ENCODE measurements at regions not wholly inside any gene's neighbourhood (a gene's known extent, or its start where the extent isn't known, plus 50 kb on each side); places are given as distances from the start of the nearest gene placed in this dataset.
A peak's percentile ranks its signal among the peaks of the same experiment; 100 is the strongest.

DNA sequence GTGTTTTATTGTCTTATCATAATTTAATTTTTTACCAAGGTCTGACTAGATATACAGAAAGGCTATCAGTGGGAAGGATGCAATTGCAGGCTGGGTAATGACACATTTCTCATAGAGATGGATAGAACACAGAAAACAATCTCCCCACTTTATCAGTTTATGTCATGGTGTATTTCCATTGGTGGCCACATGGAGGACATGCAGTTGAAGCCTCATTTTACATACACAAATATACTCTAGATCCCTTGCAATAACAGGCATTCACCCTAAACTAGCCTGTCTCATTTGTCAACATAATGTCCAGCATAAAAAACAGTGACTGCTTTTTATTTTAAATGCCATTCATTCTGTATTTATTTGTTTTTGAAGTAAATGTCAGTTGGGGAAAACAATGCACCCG lies 526.3 kb downstream of the GABRG2 start:
- TF ChIP-seq, protein P1, sequence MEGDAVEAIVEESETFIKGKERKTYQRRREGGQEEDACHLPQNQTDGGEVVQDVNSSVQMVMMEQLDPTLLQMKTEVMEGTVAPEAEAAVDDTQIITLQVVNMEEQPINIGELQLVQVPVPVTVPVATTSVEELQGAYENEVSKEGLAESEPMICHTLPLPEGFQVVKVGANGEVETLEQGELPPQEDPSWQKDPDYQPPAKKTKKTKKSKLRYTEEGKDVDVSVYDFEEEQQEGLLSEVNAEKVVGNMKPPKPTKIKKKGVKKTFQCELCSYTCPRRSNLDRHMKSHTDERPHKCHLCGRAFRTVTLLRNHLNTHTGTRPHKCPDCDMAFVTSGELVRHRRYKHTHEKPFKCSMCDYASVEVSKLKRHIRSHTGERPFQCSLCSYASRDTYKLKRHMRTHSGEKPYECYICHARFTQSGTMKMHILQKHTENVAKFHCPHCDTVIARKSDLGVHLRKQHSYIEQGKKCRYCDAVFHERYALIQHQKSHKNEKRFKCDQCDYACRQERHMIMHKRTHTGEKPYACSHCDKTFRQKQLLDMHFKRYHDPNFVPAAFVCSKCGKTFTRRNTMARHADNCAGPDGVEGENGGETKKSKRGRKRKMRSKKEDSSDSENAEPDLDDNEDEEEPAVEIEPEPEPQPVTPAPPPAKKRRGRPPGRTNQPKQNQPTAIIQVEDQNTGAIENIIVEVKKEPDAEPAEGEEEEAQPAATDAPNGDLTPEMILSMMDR (IDR thresholded peaks at IDR 0.05; ENCODE audit: insufficient read depth, low read length, poor library complexity, severe bottlenecking): peak; percentile 28
- TF ChIP-seq EZH2phosphoT487 (conservative IDR thresholded peaks at IDR 0.05; ENCODE audit: low read length): no peak

Data from SU-DHL-6 (cell line).